Right lung (tissue), 2 donors: ENCODE measurements at regions not wholly inside any gene's neighbourhood (a gene's known extent, or its start where the extent isn't known, plus 50 kb on each side); places are given as distances from the start of the nearest gene placed in this dataset.

ENCODE experiments used
- DNase-seq, 2 donors: peaks; one replicate each; pipeline ENCODE4 v3.0.0-alpha.2; 2013

DNA sequence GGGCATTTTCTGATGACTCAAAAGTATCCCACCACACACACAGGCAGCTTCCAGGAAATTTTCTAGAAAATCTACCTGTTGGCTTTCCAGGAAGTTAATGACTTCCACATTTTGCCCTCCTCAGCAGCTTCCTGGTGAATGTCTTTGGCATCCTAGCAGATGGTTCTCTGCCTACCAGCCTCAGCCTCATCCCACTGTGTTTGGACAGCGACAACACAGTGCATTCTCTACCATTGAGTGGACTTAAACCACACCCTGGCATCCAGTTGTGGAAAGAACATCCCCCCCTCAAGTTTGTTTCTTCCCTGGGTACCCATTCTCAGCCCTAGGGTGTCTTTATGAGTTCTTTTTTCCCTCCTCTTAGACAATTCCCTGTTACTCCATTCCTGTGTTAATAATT lies 50.8 kb upstream of the GADL1 start:
- DNase-seq, result no peak

DNA sequence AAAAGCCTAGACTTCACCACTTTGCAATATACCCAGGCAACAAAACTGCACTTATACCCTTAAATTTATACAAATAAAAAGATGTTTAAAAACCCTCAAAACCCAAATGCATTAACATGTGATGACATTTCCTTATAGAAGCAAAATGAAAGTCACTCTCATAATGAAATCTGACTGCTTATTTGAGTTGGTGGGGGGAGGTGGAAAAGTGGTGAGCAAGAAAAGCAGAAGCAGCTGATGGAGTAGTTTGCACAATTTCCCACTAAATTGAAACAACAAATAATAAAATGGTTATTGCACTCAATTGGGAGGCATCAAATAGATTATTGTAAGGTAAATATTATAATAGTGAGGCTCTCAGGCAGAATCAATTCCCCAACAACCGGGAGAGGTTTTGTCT lies 54.0 kb upstream of the GADL1 start:
- DNase-seq, result no peak

DNA sequence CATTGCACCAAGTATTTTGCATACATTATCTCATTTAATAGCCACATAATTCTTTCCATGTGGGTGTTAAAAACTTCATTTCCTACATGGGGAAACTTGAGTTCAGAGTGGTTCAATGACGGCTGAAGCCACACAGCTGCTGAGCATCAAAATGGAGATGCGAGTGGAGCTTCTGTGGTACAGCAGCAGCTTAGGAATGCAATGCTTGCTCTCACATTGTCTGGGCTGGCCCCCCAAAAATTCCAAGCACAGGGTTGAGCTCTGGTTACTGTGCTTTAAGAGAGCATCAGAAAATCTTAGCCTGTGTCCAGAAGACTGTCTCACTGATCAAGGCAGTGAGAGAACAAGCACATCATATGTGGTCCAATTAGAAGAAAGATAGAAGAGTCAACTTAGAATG lies 57.4 kb upstream of the GADL1 start:
- no peak for DNase-seq

DNA sequence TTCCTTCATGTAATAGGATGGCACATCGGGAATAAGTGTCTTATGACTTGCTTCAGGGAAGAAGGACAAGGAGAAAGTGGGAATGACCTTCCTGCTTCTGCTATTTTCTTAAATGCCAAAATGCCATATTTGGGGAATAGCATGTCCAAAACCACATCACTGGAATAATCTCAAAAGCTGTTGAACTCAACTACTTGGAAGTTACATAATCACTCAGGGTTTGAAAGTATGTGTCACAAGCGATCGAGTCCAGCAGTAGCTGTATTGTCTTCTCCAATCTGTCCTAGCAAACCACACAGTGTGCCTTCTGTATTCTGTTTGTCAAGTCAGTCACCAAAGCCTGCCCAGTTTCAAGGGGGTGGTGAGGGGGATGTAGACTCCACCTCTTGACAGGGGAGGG lies 58.3 kb upstream of the GADL1 start:
- DNase-seq, result no peak

DNA sequence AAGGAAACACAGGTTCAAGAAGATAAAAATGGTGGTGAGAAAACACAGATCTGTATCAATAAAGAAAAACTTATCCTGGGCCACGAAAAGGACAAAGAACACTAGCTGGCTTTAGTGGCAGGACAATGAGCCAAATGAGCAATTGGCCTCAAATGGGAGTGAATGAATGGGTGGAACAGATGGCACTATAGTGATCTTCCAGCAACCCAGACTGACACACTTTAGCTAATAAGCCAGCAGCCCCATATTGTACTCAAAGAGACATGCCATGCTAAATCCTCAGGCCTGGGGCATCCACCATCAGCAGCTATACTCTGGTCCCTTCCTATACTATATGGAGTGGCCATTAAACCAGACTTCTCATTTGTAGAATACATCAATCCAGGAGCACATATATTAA lies 60.0 kb upstream of the GADL1 start:
- DNase-seq, result no peak

DNA sequence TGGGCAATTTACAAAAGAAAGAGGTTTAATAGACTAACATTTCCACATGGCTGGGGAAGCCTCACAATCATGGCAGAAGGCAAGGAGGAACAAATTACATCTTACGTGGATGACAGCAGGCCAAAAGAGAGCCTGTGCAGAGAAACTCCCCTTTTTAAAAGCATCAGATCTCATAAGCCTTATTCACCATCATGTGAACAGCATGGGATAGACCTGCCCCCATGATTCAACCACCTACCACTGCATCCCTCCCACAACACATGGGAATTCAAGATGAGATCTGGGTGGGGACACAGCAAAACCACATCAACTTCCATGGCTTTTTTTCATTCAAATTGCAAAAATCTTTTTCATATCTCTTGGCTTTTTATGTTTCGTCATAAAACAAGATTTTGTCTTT lies 67.6 kb upstream of the GADL1 start:
- no peak for DNase-seq

DNA sequence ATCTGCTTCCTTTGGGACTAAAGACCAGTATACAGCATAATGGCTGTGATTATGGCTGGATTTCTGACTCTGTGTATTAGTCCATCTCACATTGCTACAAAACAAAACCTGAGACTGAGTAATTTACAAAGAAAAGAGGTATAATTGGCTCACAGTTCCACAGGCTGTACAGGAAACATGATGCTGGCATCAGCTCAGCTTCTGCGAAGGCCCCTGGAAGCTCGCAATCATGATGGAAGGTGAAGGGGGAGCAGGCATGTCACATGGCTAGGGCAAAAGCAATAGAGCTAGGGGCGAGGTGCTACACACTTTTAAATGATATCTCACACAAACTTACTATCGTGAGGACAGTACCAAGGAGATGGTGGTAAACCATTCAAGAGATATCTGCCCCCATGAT lies 68.0 kb upstream of the GADL1 start:
- no peak for DNase-seq

DNA sequence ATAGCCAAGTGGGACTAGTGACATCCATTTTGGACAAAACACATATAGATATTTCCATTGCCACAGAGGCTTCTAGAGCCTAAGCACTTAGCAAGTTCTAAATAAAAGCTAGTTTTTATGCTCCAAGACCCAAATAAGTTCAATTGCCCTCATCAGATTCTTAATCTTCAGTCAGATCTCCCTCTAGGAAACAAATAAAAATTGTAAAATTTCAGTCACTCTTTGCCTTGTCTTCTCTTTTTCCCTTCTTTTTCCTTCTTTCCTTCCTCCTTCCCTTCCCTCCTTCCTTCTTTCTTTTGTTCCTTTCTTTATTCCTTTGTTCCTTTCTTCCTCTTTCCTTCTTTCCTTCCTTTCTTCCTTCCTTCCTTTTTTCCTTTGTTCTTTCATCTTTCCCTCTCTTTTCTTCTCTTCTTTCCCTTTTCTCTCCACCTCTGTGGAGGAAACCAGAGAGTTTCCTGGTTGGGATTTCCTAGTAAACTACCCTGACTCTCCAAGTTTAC lies 68.8 kb upstream of the GADL1 start:
- DNase-seq, result no peak

DNA sequence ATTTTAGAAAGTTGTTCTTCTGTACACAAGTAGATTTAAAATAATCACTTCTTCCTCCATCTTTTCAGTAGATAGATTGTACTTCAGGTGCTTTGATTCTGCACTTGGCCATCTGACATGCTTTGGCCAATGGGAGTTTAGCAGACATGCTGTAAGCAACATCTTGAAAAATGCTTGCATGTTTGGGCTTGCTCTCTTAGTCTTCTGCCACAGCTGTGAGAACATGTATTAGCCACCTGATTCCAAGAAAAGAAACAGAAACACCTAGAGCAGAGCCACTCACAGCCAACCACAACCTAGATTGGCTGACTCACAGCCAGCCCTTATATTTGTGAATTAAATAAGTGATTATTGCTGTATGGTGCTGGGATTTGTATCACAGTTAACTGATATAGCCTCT lies 70.2 kb upstream of the GADL1 start:
- DNase-seq, result no peak

DNA sequence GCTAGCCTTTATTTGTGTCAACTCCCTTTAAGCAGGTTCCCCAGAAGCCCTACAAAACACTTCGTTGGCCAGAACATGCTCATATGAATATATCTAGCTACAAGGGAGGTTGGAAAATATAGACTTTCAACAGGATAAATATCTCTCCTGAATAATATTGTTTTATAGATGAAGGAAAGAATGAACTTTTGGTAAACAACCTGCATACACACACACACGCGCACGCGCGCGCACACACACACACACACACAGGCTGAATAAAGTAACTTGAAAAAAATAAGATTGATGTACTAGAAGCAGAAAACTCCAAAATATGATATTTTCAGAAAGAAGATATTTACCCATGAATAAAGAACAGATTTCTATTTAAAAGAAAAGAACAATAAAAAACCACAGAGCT lies 72.4 kb upstream of the GADL1 start:
- DNase-seq, result no peak

DNA sequence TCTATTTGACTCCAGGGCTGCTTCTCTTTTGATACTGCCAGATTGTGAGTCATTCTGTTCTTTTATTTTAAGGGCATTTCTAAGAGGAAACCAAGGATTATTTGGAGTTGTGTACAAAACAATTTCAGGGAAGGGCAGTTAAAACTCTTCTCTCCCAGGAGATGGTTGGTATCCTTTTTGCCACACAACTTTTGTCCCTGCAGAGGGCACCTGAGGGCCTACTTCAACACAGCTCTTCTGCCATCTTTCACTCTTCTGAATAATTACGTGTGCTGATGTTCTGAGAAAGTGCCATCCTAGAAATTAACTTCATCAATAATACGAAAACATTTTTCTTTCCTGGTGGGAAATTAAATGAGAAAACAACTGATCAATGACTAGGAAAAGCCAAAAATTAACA lies 75.7 kb upstream of the GADL1 start:
- DNase-seq, result no peak

DNA sequence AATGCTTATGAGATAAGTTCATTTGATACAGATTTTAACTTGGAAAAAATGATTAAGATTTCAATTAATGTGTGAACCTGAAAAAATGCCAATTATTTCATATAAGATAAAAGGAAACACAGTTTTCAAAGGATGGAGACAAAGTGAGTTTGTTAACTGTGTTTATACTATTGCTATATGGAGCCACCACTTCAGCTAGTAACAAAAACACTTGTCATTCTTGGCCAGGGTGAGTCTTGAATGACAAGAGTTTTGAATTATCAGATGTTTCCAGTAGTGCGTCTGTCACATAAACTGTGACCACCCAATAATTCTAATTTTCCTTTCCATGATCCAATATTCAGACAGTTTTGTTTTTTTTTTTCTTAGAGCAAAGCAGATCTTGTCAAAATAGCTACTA lies 78.0 kb upstream of the GADL1 start:
- no peak for DNase-seq

DNA sequence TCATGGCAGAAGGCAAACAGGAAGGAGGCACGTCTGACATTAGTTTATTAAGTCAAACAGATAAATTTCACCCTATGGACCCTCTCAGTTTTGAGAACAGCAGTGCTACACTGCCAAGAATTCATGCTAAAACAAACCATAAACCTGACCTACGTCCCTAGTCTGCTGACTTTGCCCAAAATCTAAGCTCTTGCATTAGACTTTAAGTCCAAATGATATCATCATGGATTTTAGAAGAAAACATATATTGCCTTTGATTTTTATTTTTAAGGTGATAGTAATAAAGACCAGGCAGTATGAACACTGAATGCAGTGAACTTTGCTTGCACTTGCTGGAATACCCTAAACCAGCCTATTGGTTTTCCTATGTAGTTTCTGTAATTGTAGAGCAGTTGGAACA lies 79.6 kb upstream of the GADL1 start:
- no peak for DNase-seq

DNA sequence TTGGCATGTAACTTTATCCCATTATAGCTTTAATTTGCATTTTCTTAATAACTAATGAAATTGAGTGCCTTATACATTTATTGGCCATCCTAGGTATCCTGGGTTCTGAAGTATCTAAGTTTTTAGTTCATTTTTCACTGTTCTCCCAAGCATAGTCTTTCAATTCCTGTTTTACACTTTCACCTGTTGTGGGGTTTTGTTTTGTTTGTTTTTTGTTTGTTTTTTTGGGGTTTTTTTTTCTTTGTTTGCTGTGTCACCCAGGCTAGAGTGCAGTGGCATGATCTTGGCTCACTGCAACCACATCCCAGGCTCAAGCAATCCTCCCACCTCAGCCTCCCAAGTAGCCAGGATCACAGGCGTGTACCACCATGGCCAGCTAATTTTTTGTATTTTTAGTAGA lies 83.1 kb upstream of the GADL1 start:
- DNase-seq, result no peak

DNA sequence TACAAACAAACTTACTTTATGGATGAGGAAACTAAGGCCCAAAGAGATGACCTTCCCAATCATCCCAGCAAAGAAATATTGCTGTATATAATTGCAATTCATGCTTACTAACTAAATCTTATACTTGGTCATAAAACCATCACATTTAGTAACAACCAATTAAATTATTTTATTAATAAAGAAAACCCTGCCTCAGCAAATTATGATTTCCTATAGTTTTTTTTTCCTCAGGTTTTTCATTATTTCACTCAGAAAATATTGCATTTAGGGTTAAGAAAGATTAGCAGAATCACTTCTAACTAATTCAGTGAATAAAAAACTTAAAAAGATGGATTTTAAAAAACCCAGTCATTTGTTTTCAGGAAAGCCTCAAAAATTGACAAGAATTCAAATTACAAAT lies 86.5 kb upstream of the GADL1 start:
- DNase-seq, result no peak

DNA sequence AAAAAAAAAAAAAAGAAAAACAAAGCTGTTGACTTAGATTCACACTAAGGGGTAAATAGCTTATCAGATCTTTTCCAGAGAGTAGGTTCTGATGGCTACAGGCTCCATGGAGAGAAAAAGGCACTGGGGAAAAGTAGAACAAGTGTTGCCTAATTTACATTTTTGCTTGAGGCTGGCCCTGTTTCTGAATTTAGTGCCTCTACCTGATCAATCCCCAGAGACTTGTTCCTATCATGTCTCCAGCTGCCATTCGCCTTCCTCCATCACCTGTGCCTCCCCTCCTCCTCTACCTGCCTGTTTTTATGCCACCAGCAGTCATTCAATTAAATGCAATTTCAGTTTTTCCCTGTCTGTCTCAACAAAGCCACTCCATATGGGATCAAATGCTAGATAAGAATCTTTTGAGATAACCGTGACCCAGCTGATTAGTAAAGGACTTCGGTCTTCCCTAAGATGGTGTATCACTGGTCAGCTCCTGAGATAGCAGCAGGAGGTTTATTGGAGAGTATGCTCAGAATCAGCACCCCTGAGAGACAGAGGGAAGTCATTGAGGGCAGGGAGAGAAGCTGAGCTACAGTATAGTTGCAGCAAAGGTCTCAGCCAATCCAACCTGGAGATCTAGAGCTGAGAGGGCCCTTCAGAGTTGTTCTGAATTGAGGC lies 88.1 kb upstream of the GADL1 start:
- no peak for DNase-seq

DNA sequence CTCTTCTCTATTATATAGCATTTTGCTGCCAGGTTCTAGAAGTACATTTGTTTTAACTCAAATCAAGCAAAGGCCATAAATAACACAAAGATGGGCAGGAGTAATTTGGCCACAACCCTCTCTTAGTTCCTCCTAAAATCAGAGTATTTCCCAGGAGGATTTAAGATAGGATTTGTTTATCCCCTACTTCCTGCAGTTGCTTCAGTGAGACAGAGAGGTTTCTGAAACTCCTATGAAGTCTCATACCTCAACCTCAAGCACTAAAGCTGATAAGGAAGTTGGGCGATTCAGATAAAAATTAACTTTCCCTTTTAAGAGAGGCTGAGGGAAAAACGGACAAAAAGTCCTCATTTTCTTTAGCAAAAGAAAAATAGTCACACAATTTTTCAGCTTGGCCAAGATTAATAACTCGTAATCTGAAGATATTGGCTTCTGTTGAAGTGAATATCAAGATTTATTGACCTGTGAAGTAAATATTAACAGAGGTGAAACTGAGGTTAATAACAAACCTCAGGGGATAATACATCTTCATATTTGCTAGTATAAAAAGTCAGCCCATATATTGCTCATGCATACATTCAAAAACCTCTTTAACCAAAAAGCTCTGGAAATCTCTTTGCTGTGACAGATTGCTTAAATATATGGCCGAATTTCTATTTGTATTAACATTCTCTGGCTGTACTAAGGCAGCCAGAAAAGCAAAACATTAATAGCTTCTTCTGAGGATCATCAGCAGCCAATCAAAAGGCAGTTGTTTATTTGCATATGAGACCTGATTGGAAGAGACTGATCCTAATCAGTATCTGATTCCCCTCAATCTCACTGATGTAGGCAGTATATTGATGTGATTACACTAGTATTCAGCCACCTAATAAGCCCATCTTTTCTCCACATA lies 90.6 kb upstream of the GADL1 start:
- no peak for DNase-seq

DNA sequence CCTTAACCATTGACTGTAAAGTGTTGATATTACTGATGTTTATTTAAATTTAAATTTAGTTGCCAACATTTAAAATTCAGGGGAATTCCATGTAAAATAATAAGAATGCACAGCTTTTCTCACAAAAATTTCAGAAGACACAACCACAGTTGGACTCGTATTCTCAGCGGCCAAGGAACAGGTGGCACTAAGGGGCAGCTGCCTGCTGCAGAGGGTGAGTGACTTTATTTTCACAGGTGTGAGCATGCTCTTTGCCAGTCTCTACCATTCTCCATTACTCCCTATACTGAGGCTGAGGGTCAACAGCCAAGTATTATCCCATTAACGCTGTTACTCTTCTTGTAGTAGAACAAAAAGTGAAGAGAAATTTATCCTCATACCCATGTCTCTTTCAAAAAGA lies 92.1 kb upstream of the GADL1 start:
- DNase-seq, result no peak

DNA sequence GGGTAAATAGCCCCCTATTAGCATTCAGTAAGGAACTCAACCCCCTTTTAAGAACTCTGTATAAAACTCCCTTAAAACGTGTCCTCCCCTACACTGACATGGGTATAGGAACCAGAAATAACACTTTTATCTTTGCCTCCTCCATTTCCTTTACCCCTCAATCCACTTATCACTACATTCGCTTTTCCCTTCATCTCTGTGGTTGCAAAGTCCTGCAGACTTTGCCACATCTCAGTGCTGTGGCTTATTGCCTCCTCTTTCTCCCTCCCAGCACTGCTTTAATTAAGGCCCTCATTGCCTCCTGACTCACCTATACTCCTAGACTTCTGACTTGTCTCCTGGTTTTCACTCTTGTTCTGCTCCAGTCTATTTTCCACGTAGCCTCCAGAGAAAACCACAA lies 94.3 kb upstream of the GADL1 start:
- DNase-seq, result no peak

DNA sequence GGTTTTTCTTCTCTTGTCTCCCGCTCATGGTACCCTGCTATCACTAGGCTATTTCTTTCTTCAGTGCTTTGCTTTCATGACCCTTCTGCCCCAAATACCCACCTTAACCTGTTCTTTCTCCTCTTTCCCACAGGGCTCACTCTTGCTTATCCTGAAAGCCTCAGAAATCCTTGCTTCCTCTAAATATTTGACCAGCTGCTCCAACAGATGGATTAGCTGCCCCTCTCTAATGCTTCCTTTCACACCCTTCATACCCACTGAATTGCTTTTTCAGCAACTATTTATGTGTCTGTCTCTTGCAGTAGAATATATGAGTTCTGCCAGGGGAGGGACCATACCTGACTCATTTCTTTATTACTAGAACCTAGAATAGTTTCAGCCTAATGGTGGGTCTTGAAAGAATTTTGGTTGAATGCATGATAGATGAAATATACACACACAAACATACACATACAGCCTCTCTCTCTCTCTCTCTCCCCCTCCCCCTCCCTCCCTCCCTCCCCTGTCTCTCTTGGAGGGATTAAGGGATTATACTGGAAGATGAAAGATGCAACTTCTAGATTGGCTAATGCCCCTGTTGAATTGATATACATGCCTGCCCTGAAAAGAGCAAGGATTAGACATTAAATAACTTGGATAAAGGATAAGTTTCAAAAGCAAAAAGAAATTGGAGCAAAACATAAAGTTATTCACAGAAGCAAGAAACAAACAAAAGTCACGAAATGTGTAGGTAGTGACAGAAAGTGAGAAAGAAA lies 95.0 kb upstream of the GADL1 start:
- DNase-seq, result no peak

DNA sequence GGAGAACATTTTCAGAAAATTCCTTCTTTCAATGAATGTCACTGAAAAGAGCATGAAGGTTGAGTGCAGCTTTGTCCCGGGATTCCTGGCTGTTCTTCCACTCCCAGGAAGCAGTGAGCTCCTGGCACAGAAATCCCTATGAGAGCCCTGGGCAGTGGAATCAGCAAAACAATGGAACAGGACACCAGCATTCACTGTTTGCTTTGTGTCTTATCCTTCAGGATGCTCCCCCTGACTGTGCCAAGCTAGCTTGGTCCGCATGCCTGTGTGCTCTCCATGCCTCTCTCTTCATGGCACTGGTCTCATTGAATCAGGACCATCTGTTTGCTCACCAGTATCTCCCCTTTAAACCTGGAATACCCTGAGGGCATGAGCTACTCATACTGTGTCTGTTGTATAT lies 102.0 kb upstream of the GADL1 start:
- DNase-seq, result no peak

DNA sequence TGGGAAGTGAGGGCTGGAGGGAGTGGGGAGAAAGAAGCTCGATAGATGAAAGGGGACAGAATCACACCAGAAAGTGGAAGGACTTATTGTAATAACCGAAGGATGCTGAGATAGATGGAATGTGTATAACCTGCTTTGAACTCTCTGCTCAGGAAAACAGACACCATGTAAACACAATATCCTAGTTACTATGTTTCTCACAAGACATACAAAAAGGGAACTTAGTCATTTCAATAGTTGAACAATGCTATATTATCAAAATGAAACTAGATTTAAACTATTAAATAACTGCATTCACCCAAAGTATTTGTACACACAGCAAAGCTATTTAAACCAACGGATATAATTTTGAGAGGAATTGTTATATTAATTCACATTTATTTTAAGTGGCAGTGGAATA lies 108.3 kb upstream of the GADL1 start:
- no peak for DNase-seq
